ENCODE measurements at regions not wholly inside any gene's neighbourhood (a gene's known extent, or its start where the extent isn't known, plus 50 kb on each side); places are given as distances from the start of the nearest gene placed in this dataset.

DNA sequence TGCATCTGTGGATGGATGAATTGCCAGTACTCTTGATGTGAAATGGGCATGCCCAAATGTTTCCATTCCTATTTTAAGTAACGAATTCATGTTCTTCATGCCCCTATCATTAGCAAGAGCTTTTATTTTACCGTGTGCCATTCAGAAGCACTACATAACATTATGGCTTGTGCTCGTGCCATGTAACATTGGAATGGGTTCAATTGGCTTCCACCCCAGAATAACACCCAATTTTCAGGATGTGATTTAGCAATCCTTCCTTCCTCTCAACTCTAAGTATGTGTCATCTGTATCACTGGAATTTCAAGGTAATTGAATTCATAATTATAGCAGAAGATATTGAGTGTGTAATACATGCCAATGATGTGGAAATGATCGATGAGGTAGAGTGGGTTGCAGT, 145.8 kb upstream of the TMPO start:
- TF ChIP-seq, protein P1, sequence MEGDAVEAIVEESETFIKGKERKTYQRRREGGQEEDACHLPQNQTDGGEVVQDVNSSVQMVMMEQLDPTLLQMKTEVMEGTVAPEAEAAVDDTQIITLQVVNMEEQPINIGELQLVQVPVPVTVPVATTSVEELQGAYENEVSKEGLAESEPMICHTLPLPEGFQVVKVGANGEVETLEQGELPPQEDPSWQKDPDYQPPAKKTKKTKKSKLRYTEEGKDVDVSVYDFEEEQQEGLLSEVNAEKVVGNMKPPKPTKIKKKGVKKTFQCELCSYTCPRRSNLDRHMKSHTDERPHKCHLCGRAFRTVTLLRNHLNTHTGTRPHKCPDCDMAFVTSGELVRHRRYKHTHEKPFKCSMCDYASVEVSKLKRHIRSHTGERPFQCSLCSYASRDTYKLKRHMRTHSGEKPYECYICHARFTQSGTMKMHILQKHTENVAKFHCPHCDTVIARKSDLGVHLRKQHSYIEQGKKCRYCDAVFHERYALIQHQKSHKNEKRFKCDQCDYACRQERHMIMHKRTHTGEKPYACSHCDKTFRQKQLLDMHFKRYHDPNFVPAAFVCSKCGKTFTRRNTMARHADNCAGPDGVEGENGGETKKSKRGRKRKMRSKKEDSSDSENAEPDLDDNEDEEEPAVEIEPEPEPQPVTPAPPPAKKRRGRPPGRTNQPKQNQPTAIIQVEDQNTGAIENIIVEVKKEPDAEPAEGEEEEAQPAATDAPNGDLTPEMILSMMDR (IDR thresholded peaks at IDR 0.05), result no peak
- TF ChIP-seq EZH2 (IDR thresholded peaks at IDR 0.05; ENCODE audit: borderline replicate concordance, insufficient read depth, low read depth, low read length, poor library complexity, severe bottlenecking), result no peak
